HG02885 (cell line): ENCODE measurements at regions not wholly inside any gene's neighbourhood (a gene's known extent, or its start where the extent isn't known, plus 50 kb on each side); places are given as distances from the start of the nearest gene placed in this dataset.

Experiments
- ATAC-seq: cut with Tn5 transposase; IDR thresholded peaks from one replicate; pipeline ENCODE4 v1.9.1; 2021; ENCODE audit warnings: mild to moderate bottlenecking; ENCODE audit not compliant: unreplicated experiment, poor library complexity

DNA sequence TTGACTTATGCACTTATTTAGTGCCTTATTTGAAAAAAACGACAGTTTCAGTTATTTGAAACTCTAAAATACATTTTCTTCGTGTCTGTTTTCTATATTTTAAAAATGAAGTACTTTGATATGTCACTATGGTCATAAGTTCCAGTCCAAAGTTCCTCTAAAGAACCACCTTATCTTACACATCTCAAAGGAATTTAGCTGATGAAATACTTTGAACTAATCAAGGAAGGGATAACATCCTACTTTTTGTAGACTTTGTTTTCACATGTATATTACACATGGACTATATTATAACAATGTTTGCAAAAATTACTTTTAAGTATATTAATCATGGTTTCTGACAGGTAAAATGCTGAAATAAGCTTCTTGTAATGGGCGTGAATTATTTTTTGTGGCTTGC lies 265.8 kb upstream of the ZNF717 start:
- no peak for ATAC-seq

DNA sequence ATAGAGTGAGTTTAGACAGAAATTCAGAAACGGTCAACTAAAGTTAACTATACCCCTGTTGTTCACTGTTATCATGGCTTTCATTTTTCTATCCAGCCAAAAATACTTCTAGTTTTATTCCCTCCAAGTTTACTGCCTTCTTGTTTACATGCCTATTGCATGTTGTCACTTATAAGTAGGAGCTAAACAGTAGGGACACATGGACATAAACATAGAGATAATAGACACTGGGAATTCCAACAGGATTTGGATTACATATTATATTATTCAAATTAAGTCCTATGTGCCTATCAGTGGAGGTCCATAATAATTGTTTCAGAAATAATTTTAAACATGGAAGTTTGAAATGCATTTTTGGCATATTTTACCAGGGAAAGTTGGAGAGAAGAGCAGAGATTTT lies 269.1 kb upstream of the ZNF717 start:
- no peak for ATAC-seq

DNA sequence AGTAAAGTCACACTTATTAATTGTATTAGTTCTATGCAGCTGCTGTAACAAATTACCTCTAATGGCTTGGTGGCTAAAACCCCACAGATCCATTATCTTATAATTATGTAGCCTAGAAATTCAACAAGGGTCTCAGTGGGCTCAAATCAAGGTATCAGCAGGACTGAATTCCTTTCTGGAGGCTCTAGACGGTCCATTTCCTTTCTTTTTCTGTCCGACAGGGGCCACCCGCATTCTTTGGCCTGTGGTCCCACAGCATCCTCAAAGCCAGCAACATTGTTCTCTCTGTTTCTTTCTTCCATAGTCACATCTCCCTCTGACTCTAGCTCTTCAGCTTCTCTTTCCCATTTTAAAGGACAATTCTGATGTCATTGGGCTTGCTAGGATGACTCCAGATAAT lies 276.3 kb upstream of the ZNF717 start:
- no peak for ATAC-seq

DNA sequence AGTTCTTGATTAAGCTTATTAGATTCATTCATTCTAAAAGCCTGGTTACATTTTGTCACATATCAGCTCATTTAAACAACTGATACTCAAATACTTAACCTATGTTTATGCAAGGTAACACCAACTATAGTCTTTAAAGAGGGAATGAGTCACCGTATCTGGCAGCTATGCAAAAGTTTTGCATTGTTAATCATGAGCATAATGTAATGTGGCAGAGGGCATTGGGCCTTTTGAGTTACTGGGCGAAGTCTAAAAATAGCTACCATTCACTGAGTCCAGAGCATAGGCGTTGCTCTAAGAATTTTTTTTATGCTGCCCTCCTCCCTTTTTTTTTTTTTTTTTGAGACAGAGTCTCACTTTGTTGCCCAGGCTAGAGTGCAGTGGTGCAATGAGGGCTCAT lies 277.7 kb upstream of the ZNF717 start:
- no peak for ATAC-seq

DNA sequence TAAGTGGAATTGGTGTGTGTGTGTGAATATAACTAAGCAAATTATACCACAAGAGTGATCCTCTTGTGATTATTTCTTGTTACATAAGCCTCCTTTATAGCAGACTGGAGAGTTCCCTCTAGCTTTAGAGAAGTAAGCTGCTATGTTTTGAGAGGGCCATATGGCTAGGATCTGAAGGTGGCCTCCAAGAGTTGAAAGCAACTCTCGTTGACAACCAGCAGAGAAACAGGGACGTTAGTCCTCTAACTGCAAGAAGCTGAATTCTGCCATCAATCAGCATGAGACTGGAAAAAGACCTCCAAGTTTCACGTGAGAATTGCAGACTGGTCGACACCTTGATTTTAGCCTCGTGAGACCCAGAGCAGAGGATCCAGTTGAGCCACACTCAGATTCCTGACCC lies 278.5 kb upstream of the ZNF717 start:
- no peak for ATAC-seq

DNA sequence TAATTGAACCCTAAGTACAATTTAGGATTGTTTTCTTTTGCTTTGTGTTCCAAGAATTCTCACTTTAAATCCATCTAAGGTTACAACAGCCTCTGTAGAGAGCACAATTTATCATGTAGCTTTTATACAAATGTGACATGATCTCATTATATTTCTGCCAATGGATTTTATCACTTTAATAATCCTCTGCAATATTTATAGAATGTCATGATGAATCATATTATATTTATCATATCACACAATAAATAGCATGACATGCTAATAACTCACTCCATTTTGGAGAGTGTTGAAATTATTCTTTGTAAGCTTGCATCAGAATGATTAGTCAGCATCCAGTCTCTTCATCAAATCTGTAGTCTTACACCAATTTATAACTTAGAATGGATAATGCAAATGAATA lies 280.6 kb upstream of the ZNF717 start:
- no peak for ATAC-seq

DNA sequence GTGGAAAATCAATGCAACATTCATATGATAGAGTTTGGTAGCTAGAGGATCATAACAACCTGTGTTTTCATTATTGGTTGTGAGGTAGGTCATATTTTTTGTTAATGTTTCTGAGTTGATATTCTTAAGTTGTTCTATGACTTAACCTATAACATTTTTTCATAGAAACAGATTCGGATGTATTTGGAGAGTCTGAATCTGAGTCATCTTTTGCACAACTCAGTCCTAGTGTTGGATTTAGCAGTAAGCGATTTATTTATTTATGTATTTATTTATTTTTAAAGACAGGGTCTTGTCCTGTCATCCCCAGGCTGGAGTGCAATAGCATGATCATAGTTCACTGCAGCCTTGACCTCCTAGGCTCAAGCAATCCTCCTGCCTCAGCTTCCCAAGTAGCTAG lies 292.8 kb upstream of the ZNF717 start:
- ATAC-seq: no peak

DNA sequence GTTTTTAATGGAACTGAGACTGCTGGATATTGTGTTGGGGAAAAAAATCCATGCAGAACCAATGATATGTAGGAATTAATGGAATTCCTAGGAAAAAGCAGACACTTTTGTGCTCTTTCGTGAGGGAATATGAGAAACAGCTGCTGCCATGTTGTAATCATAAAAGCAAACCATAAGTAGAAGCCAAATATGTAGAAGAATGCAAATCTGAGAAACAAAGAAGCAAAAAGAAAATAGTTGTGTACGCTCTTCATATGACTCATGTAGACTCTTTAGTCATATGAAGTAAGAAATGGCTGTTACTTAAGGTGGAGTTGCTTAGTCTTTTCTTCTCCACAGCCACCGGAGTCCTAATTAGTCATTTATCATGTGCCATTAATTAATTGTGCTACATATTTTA lies 298.6 kb upstream of the ZNF717 start:
- ATAC-seq: no peak

DNA sequence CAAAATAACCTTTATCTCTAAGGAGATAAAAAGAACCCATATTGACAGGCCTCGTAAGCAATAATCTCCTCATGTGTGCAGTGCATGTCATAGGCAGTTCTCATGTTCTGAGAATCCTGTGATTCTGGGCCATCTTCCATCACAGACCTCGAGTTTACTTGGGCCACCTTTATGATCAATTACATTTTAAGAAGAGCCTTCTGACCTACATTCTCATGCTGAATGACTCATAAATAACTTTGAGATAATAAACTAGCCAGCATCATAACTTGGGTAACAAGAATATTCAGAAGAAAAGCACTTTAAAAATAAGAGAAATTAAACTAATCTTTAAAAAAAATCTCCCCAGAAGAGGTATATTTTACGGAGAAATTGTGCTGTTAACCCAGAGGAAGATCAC lies 310.7 kb upstream of the ZNF717 start:
- ATAC-seq: no peak

DNA sequence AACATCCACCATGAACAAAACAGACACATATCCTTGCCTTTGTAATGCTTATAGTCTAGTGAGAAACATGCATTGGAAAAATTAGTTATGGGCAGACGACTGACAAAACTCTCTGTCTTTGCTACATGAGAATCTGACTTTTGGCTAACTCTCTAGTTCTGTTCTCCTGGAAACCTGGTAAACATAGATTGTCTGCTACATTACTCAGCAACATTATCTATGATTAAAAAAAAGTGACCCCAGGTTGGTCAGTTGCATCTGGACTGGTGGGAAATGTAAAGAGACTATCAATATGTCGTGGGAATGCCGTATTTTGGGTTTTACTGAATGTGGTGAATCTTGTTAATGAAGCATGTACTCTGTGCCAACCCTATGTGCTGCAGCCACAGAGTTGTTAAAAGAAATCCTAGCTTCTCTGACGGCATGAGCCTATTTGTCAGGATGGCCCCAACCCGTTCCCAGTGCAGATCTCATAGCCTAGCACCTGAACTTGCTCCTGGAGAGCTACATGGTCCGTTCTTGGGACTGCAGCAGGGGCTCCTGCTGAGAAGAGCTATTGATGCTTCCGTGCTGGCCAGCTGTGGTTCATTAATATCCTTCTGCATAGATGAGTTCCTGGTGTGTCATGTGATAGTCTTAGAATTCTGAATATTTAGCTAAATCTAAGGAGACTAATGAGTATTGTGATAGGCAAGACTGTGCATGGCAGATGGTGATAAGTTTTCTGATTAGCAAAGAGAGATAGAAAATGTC lies 311.7 kb upstream of the ZNF717 start:
- no peak for ATAC-seq

DNA sequence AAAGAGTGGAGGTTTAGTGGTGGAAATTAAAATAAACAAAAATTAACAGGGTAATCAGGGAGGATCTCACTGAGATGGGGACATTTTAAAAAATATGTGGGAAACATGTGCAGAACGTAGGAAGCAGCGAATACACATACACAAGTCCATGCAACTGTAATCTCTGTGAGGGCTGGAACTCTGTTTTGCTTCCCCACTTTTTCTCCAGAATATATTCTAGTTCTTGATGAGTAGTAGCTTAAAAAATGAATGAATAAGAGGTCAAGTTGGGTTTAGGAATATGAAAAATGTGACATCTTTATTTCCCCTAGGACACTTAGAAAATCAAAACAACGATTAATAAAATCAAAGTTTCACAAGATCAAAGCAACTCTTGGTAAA lies 312.2 kb upstream of the ZNF717 start:
- no peak for ATAC-seq

DNA sequence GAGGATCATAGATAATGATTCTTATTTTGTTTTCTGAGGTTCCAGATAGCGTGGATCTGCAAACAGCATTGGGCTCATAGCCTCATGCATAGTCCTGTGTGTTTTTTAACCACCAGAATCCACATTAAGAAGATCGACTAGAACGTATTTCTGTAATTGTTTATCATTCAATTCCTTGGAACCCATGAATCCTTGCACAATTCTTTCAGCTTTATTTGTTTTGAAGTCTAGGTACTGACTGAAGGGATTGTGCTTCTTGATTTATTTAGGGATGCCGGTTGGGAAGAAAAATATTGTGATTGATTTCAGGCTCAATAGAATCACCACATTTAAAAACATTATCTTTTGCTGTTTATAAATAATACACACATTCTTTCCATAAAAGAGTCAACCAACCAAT lies 314.6 kb upstream of the ZNF717 start:
- ATAC-seq: no peak

DNA sequence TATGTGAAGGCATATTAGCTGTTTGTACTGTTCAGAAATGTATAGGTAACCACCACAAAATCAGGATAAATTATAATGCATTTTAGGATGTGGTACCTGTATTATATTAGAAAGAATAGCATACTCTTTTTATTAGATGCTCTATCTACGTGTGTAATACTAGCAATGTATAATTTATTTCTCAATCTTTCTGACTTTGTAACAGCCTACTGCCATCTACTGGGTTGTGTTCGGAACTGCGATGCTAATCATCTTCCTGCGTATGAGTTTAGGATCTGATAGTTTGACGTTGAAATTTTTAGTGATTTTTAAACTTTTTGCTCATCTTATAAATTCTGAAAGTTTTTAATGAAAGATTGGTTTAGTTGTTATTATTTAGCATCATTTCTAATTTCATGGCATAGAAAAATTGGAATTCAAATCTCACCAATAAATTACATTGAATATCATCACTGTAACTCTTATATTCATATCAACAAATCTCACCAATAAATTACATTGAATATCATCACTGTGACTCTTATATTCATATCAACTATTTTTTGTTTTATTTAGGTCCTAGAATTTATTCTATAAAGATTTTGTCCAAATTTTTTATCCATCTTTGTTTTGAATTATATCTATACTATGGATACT lies 322.7 kb upstream of the ZNF717 start:
- ATAC-seq: peak; percentile 65

DNA sequence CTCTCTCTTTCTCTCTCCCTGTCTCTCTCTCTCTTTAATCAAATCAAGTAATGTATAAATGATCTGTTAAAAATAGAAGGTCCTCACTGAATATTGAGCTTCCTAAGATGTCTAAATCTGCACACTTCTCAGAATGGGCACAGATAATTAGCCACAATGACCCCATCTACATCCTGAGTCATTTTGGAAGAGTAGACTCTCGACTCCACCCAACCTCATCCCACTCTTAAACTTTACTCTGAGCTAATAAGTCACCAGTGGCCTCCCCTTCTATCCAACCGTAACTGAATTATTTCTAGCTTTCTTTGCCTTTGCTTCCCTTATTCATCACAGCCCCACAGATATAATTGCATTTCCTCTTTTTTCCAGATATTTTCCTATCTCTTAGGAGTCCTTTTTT lies 326.5 kb upstream of the ZNF717 start:
- ATAC-seq: no peak

DNA sequence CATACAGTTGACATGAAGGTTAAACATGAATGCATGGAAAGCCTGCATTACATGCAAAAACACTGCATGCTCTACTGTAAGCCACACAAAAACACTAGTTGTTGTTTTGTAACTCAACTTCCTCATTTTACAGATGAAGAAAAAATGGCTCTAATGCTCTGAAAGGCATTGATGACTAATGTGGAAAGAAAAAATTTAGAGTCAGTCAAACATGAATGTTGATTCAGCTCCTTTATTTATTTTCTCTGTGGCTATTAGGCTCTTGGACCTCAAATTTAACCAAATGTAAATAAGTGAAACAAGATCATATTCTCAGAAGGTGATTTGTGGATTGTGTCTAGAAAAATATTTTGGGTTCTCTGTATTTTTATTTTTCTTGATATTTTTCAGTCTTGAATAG lies 336.7 kb upstream of the ZNF717 start:
- ATAC-seq: no peak

DNA sequence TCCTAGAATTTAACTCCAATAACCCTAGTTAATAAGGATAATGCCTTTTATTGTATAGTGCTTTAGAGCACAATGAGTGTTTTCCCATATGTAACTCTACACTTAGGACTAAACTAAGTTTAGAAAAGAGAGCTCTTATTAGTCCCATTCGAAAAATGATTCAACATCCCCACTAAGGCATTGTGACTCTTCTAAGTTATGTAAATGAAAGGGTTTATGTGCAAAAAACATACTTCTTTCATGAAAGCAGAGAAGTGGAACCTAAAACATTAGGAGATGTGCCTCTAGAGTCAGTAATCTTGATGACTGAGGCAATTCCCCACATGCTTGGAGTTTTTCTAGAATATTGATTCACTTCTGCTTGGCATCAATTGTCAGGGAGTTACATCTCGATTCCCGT lies 344.1 kb upstream of the ZNF717 start:
- ATAC-seq: no peak

DNA sequence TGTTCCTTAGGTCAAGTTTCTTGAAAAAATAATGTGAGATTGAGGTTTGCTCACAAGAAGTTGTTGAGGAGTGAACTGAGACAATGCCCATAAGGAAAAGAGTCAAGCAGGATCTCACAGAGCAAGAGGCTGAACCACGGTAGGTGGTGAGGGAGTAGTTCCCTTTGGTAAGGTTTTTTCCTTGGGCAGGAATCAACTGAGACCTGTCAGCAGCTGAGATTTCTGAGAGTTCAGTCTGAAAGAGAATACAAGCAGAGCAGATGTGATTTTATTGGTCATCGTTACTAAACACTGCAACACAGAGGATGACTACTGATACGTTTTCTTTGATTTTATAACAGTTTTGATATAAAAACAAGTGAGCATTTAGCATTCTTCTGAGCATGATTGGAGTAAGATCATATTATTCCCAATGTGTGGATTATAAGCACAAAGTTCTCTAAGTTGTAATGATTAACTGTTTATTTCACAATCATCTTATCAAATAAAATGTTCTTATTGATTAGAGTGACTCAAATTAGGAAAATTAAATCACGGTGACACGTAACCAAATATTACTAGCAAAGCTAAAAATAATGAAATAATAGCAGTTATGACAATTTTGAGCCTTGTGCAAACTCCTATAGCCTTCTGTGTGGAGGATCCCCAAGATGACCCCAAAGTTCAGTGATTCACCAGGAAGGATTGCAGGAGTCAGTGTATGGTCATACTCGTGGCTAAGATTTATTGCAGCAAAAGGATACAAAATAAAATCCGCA lies 346.2 kb upstream of the ZNF717 start:
- no peak for ATAC-seq

DNA sequence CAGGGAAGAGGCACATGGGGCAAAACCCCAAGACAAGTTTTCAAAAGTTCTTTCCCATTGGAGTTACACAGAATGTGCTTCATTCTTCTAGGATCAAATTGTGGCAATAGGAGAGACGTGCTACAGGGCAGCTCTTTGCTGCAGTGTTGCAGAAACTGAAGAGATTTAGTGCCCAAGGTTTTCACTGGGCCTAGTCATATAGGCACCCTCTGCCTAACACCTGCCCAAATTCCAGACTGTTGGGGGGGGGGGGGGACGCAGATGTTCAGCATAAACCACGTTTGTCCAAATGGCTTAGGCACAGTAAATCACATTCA lies 346.8 kb upstream of the ZNF717 start:
- no peak for ATAC-seq

DNA sequence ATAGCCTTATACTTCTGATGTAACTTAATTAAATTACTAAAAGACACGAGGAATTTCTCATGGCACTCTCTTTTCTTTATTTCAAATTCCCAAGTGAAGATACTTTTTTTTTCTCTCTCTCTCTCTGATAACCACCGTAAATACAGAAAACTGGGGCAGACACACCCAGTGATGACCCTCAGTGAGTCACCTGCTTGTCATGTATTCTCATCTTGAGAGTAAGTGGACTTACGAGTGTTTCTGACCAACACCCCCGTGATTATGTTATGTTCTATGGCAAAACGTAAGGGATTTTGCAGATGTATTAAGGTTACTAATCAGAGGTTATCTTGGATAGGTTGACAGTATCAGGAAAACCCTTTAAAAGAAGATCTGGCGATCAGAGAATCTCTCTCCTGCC lies 348.8 kb upstream of the ZNF717 start:
- ATAC-seq: no peak

DNA sequence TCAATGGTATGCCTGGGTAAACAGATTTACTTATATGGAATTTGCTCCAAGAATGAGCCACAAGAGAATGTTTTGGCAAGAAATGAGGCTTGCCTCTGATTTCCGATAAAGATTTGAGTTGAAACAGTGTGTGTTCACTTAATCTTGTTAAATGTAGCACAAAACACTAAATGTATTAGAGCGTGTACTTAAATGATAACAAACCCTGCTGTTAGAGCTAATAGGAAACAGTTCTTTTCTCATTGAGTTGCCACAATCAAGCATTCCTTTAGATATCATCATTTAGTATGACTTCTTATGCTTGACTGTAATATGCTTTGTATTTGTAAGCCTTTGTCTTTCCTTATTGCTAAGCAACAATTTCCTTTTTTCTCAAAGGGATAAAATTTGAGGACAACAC lies 353.6 kb upstream of the ZNF717 start:
- ATAC-seq: no peak

DNA sequence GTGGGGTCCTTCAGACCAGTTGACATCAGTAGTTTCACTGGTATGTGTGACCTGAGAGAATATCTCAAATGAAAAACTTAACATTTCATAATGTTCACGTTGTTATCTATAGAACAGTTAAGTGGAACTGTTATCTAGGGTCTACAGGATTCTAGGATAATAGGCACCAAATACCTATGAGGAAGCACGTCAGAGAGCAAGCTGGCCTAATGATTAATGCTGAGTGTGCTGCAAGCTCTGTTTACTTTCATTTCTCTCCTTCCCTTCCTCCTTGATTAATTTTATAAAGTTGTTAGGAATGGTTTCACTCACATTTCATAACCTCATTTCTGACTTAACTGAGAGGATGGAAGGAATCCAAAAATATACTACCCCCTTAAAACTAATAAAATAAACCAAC lies 362.5 kb upstream of the ZNF717 start:
- ATAC-seq: no peak

DNA sequence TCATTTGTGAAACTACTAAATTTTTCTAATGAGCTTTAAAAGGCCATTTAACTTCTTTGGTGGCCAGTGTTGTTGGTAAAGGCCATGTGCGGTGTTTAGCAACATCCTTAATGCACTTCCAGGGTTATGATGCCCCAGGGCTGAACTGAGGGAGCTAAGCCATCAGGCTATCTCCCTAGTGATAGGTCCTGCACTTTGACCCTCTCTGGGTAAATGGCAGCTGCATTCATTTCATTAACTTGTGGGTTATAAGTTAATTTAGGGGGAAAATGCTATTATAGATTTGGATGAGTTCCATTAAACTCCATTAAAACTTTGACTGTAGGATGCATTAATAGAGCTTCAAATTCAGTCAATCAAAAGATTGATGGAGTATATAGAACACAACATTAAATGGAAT lies 366.7 kb upstream of the ZNF717 start:
- no peak for ATAC-seq
